WI38 (cell line): ENCODE measurements at regions not wholly inside any gene's neighbourhood (a gene's known extent, or its start where the extent isn't known, plus 50 kb on each side); places are given as distances from the start of the nearest gene placed in this dataset.

Source experiments
- H3K4me3 ChIP-seq: 2 replicates; pipeline ENCODE4 v1.5.1; 2011; ENCODE audit warnings: low read depth, mild to moderate bottlenecking, control low read depth, low read length
- CTCF ChIP-seq: IDR thresholded peaks from 2 replicates; pipeline ENCODE4 v1.5.1; 2012; ENCODE audit warnings: low read depth, mild to moderate bottlenecking, control low read depth, low read length

- no peak for TF ChIP-seq CTCF
- H3K4me3 ChIP-seq = peak overlapping the region; percentile 0; the same call in 1 of the 2 replicates
Observed at GRCh38 chr9:21677834-21678233, 124.6 kb upstream of the MTAP start.

- no peak overlapping the region for H3K4me3 ChIP-seq
- no peak for TF ChIP-seq CTCF
Observed at GRCh38 chr9:21679432-21679831, 123.0 kb upstream of the MTAP start.

GRCh38 chr9:21680590-21680989 is 121.8 kb upstream of the MTAP start:
- no peak for TF ChIP-seq CTCF
- no peak overlapping the region for H3K4me3 ChIP-seq

- no peak overlapping the region for H3K4me3 ChIP-seq
- TF ChIP-seq CTCF = no peak
Observed at GRCh38 chr9:21681641-21682040, 120.8 kb upstream of the MTAP start.

GRCh38 chr9:21682381-21682780 is 120.1 kb upstream of the MTAP start:
- no peak overlapping the region for H3K4me3 ChIP-seq
- TF ChIP-seq CTCF = no peak

- no peak overlapping the region for H3K4me3 ChIP-seq
- TF ChIP-seq CTCF = no peak
Observed at GRCh38 chr9:21682981-21683380, 119.5 kb upstream of the MTAP start.

- no peak overlapping the region for H3K4me3 ChIP-seq
- TF ChIP-seq CTCF = no peak
Observed at GRCh38 chr9:21683484-21684175, 118.8 kb upstream of the MTAP start.
